ENCODE measurements at regions not wholly inside any gene's neighbourhood (a gene's known extent, or its start where the extent isn't known, plus 50 kb on each side); places are given as distances from the start of the nearest gene placed in this dataset.

GRCh38 chr18:55096263-55096951 lies 137.1 kb upstream of the CCDC68 start:
- peak; percentile 42 for ATAC-seq
- DNase-seq = peak in 1 of 2 donors; percentile 10
- intact Hi-C loops (cut with DNase I, micrococcal nuclease) = no loop called here

DNA sequence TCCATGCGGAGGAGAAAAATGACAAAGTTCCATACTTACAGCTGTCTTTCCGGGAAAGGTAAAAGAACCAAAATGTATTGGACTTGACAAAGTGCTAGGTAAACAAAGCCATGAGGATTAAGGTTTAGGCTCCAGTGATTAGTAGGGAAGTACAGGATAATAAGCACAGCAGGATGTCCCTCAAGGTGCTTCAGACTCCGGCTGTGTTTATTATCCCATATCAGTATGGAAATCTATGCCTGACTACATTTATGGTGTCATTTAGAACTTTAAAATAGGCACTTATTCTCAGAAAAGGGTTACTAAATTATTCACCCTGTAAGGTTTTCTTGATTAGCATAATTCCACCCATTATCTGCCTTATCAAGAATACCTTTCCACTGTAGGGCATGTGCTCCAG lies 136.3 kb upstream of the CCDC68 start:
- intact Hi-C loops (cut with DNase I, micrococcal nuclease) = no loop called here
- DNase-seq = no peak
- ATAC-seq = no peak

- intact Hi-C loops (cut with DNase I, micrococcal nuclease) = no loop called here
- no peak for DNase-seq
- no peak for ATAC-seq
Observed at GRCh38 chr18:55093808-55094207, 134.5 kb upstream of the CCDC68 start.

DNA sequence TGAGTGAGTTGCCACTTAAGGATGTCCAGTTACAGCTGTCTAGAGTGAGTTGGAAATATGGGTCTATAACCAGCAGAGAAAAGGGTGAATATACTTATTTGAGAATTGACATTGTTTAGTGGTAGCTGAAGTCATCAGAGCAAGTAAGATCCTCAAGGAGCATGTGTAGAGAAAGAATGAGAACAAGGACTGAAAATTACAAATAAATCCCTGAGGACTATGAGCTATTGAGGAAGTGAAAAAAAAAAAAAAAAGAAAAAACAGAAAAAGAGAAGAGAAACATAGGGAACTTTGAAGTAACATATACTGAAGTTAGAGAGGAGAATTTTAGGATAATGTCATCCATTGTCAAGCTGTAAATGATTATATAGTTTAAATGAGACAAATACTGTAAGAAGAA lies 134.0 kb upstream of the CCDC68 start:
- no peak for ATAC-seq
- no peak for DNase-seq
- intact Hi-C loops (cut with DNase I, micrococcal nuclease) = no loop called here

GRCh38 chr18:55092166-55092565 lies 132.9 kb upstream of the CCDC68 start:
- intact Hi-C loops (cut with DNase I, micrococcal nuclease) = no loop called here
- DNase-seq (no peak), ATAC-seq (no peak)

DNA sequence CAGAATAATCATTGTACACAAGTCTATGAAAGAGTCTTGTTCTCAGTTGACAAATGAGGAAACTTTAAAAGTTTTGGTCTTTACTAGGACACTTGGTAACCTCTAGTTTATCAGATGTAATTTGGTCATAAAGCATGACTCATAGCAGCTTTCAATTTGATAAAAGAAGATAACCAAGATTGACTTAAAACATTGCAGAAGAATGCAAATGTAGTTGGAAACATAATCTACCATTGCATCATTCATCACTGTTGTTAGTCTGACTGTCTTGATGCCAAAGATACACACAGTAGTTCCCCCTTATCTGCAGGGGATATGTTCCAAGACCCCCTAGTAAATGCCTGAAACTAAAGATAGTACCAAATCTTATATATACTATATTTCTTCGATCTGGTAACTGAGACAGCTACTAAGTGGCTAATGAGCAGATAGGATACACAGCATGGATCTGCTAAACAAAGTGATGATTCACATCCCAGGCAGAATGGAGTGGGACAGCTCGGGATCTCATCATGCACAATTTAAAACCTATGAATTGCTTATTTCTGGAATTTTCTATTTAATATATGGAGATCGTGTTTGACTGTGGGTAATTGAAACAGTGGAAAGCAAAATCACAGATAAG lies 131.4 kb upstream of the CCDC68 start:
- DNase-seq (no peak), ATAC-seq (peak; percentile 86)
- intact Hi-C loops (cut with DNase I, micrococcal nuclease) = no loop called here

DNA sequence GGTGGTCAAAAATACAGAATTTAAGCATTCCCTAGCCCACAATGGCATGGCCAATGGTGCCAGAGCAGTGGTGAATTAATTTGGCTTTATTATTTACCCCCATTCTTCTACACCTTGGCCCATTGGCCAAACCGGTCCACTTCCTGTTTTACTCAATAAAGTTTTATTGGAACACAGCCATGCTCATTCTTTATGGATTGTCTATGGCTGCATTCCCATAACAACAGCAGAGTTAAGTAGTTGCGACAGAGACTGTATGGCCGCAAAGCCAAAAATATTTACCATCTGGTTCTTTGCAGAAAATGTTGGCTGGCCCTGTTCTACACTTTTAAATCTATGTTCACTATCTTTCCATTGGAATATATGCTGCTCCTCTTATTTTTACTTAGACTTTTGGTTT lies 130.3 kb upstream of the CCDC68 start:
- DNase-seq (no peak), ATAC-seq (no peak)
- intact Hi-C loops (cut with DNase I, micrococcal nuclease) = no loop called here

DNA sequence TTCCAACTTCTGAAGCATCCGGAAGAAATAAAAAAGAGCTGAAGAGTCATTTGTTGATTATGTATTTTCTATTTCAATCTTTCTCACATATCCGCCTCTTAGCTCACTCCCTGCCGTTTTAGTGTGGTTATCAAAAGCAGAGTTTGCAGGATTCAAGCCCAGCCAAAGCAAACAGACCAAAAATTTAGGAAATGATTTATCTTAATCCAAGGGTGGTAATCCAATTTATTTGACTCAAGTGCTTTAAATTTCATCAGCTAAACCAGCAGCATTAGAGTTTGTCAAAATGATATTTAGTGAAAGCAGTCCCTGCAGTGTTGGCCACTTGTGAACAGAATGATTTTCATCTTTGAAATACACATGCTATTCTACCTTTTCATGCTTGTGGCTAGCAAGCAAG lies 129.3 kb upstream of the CCDC68 start:
- intact Hi-C loops (cut with DNase I, micrococcal nuclease) = no loop called here
- DNase-seq = no peak
- no peak for ATAC-seq

DNA sequence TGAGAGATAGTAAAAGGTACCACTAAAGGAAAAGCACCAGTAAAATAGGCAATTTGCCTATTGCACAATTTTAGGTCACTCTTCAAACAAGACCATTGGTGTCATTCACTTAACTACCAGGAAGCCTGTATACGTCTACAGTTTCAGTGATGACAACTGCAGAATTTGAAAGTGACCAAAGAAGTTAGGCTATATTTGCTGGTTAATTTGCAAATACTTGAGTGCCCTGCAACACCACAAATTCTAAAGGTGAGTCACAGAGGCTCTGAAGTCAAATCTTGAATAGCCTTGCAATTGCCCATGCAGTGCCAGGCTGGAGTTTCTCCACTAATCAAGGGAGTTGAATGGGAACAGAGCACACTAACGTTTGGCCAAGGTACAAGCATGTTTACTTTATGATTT lies 128.7 kb upstream of the CCDC68 start:
- ATAC-seq (peak; percentile 56), DNase-seq (no peak)
- intact Hi-C loops (cut with DNase I, micrococcal nuclease) = no loop called here

DNA sequence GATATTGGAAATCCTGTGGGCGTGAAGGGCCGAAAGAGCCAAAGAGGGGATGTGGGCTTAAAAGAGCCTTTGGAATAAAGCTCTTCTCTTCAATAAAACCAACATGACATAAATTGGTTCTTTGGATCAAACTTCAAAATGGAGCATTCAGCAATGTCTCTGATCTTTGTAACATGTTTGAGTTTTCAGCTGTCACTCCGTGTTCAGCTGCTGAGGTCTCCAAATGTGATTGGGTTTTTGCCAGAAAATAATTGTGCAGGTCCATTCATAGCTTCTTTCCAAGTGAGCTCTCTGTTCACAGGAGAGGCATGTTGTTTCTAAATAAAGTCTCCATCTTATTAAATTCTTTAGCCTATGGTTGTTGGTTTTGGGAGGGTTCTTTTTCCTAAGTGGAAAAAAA lies 127.6 kb upstream of the CCDC68 start:
- intact Hi-C loops (cut with DNase I, micrococcal nuclease) = no loop called here
- ATAC-seq = no peak
- DNase-seq = no peak

- DNase-seq (no peak), ATAC-seq (no peak)
- intact Hi-C loops (cut with DNase I, micrococcal nuclease) = no loop called here
Observed at GRCh38 chr18:55085557-55086285, 126.5 kb upstream of the CCDC68 start.

DNA sequence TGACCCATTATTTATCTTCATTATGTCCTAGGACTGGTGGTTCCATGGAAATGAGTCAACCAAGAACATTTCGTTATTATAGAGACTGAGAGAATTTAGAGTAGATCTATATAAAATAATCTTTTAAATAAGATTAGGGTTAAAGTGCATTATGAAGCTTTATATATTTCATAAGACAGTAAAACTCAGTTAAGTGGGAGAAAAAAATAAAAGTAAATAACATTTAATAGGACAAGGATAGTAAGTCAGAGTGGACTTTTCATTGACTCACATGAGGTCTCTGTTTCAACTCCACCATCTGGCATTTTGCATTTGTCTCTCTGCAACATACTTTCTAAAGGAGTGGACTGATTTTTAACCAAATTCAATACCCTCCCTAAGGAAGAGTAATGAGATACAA lies 125.3 kb upstream of the CCDC68 start:
- DNase-seq (no peak), ATAC-seq (no peak)
- intact Hi-C loops (cut with DNase I, micrococcal nuclease) = no loop called here

GRCh38 chr18:55083461-55083860 lies 124.2 kb upstream of the CCDC68 start:
- DNase-seq (no peak), ATAC-seq (no peak)
- intact Hi-C loops (cut with DNase I, micrococcal nuclease) = no loop called here

DNA sequence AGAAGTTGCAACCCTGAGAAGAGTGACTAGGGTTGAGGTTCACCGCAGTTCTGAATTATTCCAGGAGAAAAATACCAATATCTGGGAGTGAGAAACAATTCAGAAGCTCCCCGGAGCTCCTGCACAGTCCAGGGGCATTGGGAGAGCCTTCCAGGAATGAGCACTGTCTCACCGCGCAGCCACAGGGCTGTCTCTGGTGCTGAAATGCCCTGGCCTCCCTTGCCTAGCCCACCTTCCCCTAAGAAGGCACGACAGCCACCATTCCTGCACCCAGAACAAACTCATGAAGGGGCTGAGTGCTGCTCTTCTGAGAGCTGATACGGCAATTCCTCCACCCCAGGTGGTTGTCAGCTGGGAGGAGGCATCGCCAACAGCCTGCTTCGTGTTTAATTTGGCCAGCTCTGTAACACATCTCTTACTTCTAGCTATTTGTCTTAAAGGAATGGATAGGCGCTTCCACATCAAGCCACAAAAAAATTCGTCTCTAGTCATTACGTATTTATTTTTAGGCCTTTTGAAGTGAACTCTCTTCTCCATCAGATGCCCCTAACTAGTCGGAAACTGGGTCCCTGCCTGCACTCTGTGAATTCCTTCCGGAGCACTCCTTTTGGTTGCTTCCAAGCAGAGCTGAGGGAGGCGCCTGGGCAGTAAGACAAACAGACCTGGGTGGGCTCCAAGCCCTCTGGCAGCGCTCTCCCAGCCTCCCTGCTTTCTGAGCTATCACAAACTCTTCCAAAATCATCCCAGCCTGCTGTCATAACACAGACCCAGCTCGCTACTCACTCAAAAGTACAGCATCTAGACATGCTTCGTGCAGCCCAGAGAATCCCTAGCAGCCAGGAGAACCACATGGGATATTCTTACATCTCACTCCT lies 120.5 kb upstream of the CCDC68 start:
- ATAC-seq (no peak), DNase-seq (no peak)
- intact Hi-C loops (cut with DNase I, micrococcal nuclease) = no loop called here

- peak; percentile 44 for ATAC-seq
Observed at GRCh38 chr18:55079067-55079466, 119.8 kb upstream of the CCDC68 start.

DNA sequence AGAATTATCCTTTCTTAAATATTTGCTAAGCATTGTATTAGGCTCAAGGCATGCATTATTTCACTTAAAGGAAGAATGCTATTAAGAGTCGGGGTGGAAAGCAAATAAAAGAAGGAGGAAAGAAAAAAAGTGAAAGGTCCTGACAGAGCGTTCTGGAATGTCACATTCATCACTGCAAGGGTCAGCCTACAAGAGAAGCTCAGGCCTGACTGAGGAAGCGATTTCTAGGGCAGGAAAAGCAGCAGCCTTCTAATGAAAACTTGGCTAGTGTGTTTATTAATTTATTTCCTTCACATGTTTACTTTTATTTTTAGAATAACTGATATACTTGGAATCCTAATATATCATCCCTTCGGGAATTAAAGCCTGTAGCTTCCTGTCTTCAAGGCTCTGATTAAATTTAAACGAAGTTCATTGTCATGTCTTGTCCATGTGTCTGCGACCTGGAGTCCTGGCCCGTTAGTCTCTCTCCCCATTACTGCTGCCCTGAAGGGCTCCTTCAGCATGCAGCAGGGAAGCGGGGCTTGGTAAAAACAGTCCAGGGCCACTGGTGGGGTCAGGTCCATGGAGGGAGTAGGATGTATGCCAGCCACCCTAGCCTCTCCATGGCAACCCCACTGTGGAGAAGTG lies 119.2 kb upstream of the CCDC68 start:
- DNase-seq (no peak), ATAC-seq (no peak)
- intact Hi-C loops (cut with DNase I, micrococcal nuclease) = no loop called here

More at GRCh38 chr18:55079067-55079466, 119.8 kb upstream of the CCDC68 start:
- intact Hi-C loops (cut with DNase I, micrococcal nuclease) = no loop called here
- no peak for DNase-seq

DNA sequence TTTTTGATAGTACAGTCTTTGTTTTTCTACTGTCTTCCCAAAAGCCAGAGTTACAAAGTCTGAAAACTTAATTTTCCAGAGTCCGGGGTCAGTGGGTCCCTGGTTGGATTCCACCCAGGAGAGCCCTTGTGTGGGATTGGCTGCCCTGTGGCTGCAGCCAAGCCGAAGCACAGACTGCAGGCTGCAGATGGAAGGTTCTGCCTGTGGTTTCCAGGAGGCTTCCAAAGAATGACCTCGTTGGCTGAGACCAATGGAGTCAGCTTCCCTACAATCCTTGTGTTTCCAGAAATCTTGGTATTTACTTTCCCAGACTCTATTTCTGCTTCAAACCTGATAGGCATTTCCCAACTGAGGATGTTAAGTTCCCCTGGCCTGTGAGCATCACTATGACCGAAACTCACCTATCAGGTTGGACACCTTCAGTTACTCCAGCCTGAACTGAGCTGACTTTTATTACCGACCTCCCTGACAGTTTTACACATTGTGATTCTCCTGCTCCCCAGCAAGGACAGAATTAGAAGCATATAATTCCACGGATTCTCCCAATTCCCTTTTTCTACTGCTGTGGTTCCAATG lies 117.5 kb upstream of the CCDC68 start:
- intact Hi-C loops (cut with DNase I, micrococcal nuclease) = no loop called here
- ATAC-seq (no peak), DNase-seq (no peak)

- no peak for DNase-seq
- intact Hi-C loops (cut with DNase I, micrococcal nuclease) = no loop called here
- no peak for ATAC-seq
Observed at GRCh38 chr18:55073834-55074233, 114.6 kb upstream of the CCDC68 start.

DNA sequence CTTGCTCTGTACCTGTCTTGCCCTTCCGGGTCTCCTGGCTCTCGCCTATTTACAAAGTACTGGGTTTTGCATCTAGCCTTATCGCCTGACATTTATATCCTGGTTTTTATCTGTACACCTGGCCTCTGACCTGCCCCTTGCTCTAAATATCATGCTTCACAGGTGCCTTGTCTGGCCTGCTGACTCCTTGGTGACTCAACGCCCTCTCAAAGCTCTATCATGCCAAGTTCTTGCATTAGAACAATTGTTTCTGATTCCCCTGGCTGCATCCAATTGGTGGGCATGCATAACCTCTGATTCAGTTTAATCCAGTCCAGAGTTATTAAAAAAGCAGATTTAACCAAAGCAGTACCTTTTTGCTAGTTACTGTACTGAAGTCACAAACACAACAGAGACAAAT lies 113.9 kb upstream of the CCDC68 start:
- intact Hi-C loops (cut with DNase I, micrococcal nuclease) = no loop called here
- DNase-seq (no peak), ATAC-seq (no peak)
